ENCODE measurements at regions not wholly inside any gene's neighbourhood (a gene's known extent, or its start where the extent isn't known, plus 50 kb on each side); places are given as distances from the start of the nearest gene placed in this dataset.

- 75 to 83% methylated on average over 1 of the region's 1 CpG for whole genome bisulfite sequencing, 2 donors
- H3K4me3 ChIP-seq (ENCODE audit: low read depth, poor library complexity, severe bottlenecking), result no peak overlapping the region
- no peak for TF ChIP-seq POLR2A (IDR thresholded peaks at IDR 0.05)
- no peak for TF ChIP-seq CTCF (IDR thresholded peaks at IDR 0.05)
- intact Hi-C loops (cut with DNase I; ENCODE audit: low total_unique reads), result no loop called here
- DNase-seq (ENCODE audit: low spot score in 2 of 2), result no peak
Observed at GRCh38 chr14:39483682-39484081, 51.4 kb upstream of the FBXO33 start.
